GM13976 (cell line): ENCODE measurements at regions not wholly inside any gene's neighbourhood (a gene's known extent, or its start where the extent isn't known, plus 50 kb on each side); places are given as distances from the start of the nearest gene placed in this dataset.

Experiments used
- DNase-seq: peaks from one replicate; pipeline ENCODE4 v3.0.0; 2012; ENCODE audit warnings: low spot score
- in situ Hi-C: fragments of 300-500 bp; cut with MboI; formaldehyde crosslinking; loops from one replicate; pipeline ENCODE4 v1.12.0; 2022; ENCODE audit warnings: low sequenced_read_pairs, mixed read lengths, inconsistent platforms; ENCODE audit not compliant: unreplicated experiment
- TF ChIP-seq, protein P1 (sequence below): IDR thresholded peaks from 2 replicates; pipeline ENCODE4 v1.5.1; 2012; ENCODE audit warnings: borderline replicate concordance, mild to moderate bottlenecking; ENCODE audit not compliant: insufficient read depth; ENCODE audit errors: extremely low read depth, missing control alignments, control extremely low read depth

DNA sequence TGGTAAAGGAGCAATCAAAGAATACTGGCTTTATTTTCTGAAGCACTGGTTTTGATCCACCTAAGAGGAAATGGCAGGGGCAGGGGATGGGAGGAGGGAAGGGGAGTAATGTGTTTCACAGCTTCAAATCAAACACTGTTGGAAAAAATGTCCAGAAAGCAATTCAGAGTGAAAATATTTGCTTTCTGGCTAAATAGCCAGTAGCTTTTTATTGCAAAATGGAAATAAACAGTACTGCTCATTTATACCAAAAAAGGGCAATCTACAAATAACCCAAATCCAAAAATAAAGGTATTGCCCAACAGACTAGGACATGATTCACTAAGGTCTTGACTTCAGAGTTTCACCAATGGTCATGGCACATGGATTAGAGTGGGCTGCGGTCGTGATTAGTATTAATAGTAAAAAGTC is 279.3 kb upstream of the THBS1 start:
- no peak for DNase-seq
- TF ChIP-seq, protein P1, sequence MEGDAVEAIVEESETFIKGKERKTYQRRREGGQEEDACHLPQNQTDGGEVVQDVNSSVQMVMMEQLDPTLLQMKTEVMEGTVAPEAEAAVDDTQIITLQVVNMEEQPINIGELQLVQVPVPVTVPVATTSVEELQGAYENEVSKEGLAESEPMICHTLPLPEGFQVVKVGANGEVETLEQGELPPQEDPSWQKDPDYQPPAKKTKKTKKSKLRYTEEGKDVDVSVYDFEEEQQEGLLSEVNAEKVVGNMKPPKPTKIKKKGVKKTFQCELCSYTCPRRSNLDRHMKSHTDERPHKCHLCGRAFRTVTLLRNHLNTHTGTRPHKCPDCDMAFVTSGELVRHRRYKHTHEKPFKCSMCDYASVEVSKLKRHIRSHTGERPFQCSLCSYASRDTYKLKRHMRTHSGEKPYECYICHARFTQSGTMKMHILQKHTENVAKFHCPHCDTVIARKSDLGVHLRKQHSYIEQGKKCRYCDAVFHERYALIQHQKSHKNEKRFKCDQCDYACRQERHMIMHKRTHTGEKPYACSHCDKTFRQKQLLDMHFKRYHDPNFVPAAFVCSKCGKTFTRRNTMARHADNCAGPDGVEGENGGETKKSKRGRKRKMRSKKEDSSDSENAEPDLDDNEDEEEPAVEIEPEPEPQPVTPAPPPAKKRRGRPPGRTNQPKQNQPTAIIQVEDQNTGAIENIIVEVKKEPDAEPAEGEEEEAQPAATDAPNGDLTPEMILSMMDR: no peak
- in situ Hi-C loops: loop anchor here (25.0 kb wide), 1 partner anchor 261 kb away; no protein-coding TSS in a partner anchor

DNA sequence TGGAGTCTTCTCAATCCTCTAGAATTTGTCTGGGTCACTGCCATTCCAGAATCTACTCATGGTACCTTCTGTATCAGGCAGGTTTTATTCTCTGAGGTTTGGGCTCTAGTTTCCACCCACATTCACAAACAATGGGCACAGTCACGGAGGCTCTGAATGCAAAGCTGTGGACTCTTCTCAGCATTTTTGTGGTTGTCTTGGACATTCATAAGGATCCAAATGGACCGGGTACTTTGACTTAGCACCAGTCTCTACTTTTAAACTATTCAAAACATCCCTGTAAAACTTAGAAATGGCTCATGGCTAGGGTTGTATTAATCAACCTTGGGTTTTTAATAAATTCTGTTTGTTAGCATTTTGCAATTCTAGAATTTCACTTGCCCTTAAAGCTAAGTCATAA is 277.9 kb upstream of the THBS1 start:
- no peak for DNase-seq
- in situ Hi-C loops: loop anchor here (25.0 kb wide), 1 partner anchor 259 kb away; no protein-coding TSS in a partner anchor
- TF ChIP-seq, protein P1: no peak

DNA sequence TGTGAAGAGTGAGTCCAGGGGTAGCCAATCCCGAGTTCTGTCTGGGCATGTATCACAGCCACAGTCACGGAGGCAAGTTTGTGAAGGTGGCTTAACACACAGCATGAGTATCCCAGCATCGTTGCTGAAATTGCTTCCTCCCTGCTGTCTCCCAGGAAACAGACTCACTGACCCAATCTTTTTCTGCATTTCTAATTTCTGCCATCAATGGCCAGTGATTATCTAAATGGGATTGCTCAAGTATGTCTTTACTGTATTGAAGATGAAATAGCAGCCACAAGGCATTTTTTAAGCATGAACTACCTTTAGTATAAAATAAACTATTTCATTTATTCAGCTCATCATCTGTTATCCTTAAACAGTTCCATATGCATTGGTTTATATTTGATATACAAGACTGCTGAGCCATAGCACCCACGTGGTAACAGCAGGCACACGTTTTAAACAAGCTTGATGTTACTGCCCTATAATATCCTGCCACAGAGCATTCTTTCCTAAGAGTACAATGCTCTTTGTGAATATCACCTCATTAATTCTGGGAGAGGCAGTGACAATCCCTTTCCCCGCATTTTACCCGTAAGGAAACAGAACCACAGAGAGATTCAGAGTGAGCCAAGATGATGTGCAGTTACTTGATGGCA is 276.6 kb upstream of the THBS1 start:
- in situ Hi-C loops: loop anchor here (25.0 kb wide), 1 partner anchor 258 kb away; no protein-coding TSS in a partner anchor
- DNase-seq: no peak
- TF ChIP-seq, protein P1: no peak

DNA sequence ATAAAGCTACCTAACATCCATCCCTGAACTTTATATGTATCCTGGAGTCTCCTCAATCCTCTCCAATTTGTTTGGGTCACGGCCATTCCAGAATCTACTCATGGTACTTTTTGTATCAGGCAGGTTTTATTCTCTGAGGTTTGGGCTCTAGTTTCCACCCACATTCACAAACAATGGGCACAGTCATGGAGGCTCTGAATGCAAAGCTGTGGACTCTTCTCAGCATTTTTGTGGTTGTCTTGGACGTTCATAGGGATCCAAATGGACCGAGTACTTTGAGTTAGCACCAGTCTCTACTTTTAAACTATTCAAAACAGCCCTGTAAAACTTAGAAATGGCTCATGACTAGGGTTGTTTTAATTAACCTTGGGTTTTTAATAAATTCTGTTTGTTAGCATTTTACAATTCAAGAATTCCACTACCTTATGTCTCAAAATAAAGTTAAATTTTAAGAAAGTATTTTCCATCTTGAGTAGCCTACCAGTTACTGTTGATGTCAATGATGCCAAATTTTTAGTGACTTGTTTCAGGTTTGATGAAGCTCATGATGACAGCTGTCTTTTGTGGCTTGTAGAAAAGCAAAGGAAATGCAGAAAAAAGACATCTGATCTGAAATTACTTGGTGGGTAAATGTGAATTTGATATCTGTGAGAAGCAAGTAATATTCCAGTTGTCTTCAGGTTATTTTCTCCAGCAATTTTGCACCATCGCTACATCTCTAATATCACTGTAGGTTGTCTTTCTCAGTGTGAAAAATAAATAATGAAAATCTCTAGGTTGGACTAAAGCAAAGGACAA is 275.7 kb upstream of the THBS1 start:
- in situ Hi-C loops: loop anchor here (25.0 kb wide), 1 partner anchor 257 kb away; no protein-coding TSS in a partner anchor
- TF ChIP-seq, protein P1: no peak
- no peak for DNase-seq

DNA sequence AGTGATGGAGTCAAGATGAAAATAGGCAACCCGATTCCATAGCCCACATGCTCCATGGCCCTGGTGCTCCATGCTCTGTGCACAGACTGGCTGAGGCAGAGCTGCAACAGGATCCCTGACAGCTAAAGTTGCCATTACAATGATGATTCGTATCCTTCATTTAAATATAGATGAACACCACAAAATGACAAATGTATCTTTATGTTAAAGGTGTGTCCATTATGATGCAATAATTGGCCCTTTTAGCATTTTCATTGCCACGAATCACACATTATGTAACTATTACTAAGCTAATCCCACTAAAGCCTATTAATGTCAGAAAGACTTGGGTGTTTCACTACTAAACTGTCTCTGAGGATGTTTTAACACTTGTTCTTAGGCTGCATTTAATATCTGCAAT is 270.2 kb upstream of the THBS1 start:
- in situ Hi-C loops: loop anchor here (25.0 kb wide), 1 partner anchor 252 kb away; no protein-coding TSS in a partner anchor
- TF ChIP-seq, protein P1: no peak
- DNase-seq: no peak

DNA sequence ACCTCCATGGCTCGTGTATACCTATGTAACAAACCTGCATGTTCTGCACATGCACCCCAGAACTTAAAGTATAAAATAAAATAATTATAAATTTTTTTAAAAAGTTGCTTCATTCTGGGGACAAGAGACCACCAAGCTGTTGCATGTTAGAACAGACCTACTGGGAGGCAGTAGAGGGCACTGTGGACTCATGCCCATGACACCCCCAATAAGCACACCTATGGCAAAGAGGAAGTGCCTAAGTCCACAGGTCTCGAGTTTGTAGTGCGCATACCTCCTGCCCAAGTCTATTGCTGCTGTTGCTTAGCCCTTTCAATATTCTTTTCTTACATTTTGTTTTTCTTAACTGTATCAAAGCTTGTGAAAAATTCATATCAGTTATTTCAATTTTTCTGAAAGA is 267.9 kb upstream of the THBS1 start:
- in situ Hi-C loops: loop anchor here (25.0 kb wide), 1 partner anchor 249 kb away; no protein-coding TSS in a partner anchor
- TF ChIP-seq, protein P1: peak; percentile 7
- no peak for DNase-seq
